Left lobe of liver (tissue), 2 donors: ENCODE measurements at regions not wholly inside any gene's neighbourhood (a gene's known extent, or its start where the extent isn't known, plus 50 kb on each side); places are given as distances from the start of the nearest gene placed in this dataset.
"Not testable (repeated sequence)": the region's sequence is repeated elsewhere in the genome, so short reads cannot be mapped to it uniquely, and the experiment has no call there.

Experiments used
- ATAC-seq: fragments of 200-7000 bp; cut with Tn5 transposase; one replicate; pipeline ENCODE4 v1.9.1; 2020; ENCODE audit warnings: mild to moderate bottlenecking, moderate library complexity
- DNase-seq: peaks from one replicate; pipeline ENCODE4 v3.0.0-alpha.2; 2020; ENCODE audit warnings: low spot score
- donor health status: DM: no; HTN: no; CAD: no; lungs with moderate emphysema.
- donor health status: DM: no; HTN: yes; CAD: no.

GRCh38 chrX:140343226-140343868, 161.5 kb downstream of the SOX3 start:
- DNase-seq (no peak), ATAC-seq (no peak)

GRCh38 chrX:140342410-140342809, 162.5 kb downstream of the SOX3 start:
- no peak for DNase-seq
- no peak for ATAC-seq

- DNase-seq (no peak), ATAC-seq (no peak)
These were observed 167.6 kb downstream of the SOX3 start for GRCh38 chrX:140337263-140337662.

- ATAC-seq, result no peak
- DNase-seq, result no peak
These were observed 186.6 kb downstream of the SOX3 start for GRCh38 chrX:140318296-140318695.

GRCh38 chrX:140317462-140317861, 187.4 kb downstream of the SOX3 start:
- DNase-seq (no peak), ATAC-seq (no peak)

GRCh38 chrX:140298960-140299825, 205.7 kb downstream of the SOX3 start:
- DNase-seq, result no peak

GRCh38 chrX:140297273-140297672, 207.6 kb downstream of the SOX3 start:
- no peak for ATAC-seq
- no peak for DNase-seq

More at GRCh38 chrX:140298960-140299825, 205.7 kb downstream of the SOX3 start:
- no peak for ATAC-seq

GRCh38 chrX:140292961-140293360, 211.9 kb downstream of the SOX3 start:
- ATAC-seq, result no peak
- DNase-seq, result no peak

GRCh38 chrX:140292188-140292587, 212.7 kb downstream of the SOX3 start:
- ATAC-seq (no peak), DNase-seq (no peak)

GRCh38 chrX:140274811-140275525, 229.9 kb downstream of the SOX3 start:
- ATAC-seq, result no peak
- DNase-seq, result no peak

GRCh38 chrX:140273921-140274320, 230.9 kb downstream of the SOX3 start:
- DNase-seq (no peak), ATAC-seq (no peak)

- DNase-seq, result no peak
- no peak for ATAC-seq
These were observed 254.5 kb downstream of the SOX3 start for GRCh38 chrX:140250391-140250790.

GRCh38 chrX:140249088-140249487, 255.8 kb downstream of the SOX3 start:
- no peak for DNase-seq
- ATAC-seq, result no peak

- no peak for DNase-seq
- ATAC-seq, result no peak
These were observed 263.9 kb upstream of the CXorf66 start for GRCh38 chrX:140229191-140229590.

- ATAC-seq, DNase-seq: not testable (repeated sequence)
These were observed 260.7 kb upstream of the CXorf66 start for GRCh38 chrX:140226037-140226436.

GRCh38 chrX:140215894-140216293, 250.6 kb upstream of the CXorf66 start:
- not testable (repeated sequence) for ATAC-seq, DNase-seq

GRCh38 chrX:140214518-140214917, 249.2 kb upstream of the CXorf66 start:
- not testable (repeated sequence) for DNase-seq, ATAC-seq

- DNase-seq (no peak), ATAC-seq (no peak)
These were observed 241.3 kb upstream of the CXorf66 start for GRCh38 chrX:140206657-140207056.

- ATAC-seq, result no peak
- DNase-seq, result no peak
These were observed 225.3 kb upstream of the CXorf66 start for GRCh38 chrX:140190441-140191108.

- DNase-seq, result no peak
- ATAC-seq, result no peak
These were observed 215.3 kb upstream of the CXorf66 start for GRCh38 chrX:140180585-140180984.

GRCh38 chrX:140177821-140178220, 212.5 kb upstream of the CXorf66 start:
- DNase-seq, result no peak
- ATAC-seq, result no peak
